NOMO-1 treated with DMSO at 0.1 percent for 48 hours (cell line): ENCODE measurements at regions not wholly inside any gene's neighbourhood (a gene's known extent, or its start where the extent isn't known, plus 50 kb on each side); places are given as distances from the start of the nearest gene placed in this dataset.
"Not testable (repeated sequence)": the region's sequence is repeated elsewhere in the genome, so short reads cannot be mapped to it uniquely, and the experiment has no call there.

Experiments used
- DNase-seq: peaks from one replicate; lab custom pipeline; 2025; ENCODE audit not compliant: unreplicated experiment; lab: John Stamatoyannopoulos, UW

- no peak for DNase-seq
Observed at GRCh38 chr15:62218841-62219240, 53.8 kb upstream of the C2CD4B start.

- DNase-seq, result no peak
Observed at GRCh38 chr15:62219799-62220198, 54.7 kb upstream of the C2CD4B start.

- no peak for DNase-seq
Observed at GRCh38 chr15:62223020-62223419, 57.9 kb upstream of the C2CD4B start.

DNA sequence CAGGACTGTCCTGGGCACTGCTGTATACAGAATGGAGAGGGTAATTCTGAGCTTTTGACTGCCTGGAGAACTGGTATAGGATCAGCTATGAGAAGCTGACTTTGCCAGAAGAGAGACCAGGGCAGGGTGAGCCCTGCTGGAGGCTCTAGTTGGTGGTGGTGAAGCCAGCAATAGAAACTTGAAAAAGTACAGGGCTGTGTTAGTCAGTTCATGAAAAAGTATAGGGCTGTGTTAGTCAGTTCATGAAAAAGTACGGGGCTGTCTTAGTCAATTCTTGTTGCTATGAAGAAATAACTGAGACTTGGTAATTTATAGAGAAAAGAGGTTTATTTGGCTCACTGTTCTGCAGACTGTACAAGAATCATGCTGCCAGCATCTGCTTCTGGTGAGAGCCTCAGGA lies 63.5 kb upstream of the C2CD4B start:
- no peak for DNase-seq

DNA sequence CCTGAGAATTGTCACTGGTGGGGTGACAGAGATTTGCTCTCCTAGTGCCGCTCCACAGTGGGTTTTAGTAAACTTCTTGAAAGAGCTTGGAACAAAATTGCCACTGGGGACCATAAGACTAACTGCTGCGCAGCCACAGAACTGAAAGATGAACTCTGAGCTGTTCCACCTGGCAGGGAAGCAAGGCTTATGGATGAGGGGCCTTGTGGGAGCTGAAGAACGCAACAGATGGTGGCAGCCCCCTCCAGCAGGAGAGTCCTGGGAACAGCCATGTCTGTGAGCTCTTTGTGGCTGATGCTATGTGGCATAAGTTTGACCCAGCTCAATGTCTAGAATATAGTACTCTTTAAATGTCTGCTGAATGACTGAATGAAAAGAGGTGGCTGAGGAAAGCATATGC lies 66.8 kb upstream of the C2CD4B start:
- no peak for DNase-seq

- DNase-seq, result no peak
Observed at GRCh38 chr15:62240121-62241096, 75.3 kb upstream of the C2CD4B start.

DNA sequence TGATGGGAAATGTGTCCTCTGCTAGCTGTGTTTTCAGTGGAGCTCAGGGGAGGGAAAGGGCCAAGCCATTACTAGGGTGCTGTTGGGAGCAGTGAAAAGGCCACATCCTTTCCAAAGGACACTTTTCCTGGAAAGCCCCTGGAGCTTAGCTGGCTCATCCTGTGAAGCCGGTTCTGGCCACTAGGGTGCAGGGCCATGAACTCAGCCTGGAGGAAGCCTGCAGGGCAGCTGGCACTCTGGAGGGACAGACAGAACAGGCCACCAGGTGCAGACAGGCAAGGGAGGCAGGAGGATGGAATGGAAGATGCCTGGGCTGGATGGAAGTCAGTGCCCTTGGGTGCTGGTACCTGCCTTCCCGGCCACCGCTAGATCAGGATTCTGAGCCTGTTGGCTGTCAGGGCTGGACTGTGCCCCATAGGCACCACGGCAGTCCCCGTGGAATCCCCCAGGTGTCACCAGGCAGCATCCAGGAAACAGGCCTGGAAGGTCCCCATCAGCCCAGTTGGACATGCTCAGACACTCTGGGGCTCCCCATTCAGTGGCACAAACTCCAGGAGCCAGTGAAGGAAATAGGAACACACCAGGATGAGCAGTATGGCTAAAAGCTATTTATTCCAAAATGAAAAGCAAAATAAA lies 76.2 kb upstream of the C2CD4B start:
- DNase-seq, result no peak

DNA sequence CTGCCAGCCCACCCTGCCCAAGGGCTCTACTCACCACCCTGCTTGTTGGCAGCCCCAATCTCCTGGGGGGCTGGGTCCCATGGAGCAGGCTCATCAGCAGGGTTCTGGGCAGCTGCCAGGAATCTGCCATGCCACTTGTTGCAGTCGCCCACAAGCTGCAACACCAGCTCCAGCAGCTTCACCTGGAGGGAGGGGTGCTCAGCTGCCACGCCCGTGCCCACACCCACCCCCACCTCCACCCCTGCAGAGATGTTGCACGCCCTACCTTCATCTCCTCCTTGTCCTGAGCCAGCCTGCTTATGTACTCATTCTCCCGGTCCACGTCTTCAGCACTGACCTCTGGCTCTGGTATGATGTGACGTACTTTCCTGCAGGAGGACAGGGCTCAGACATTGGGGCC lies 77.9 kb upstream of the C2CD4B start:
- DNase-seq, result no peak

GRCh38 chr15:62244762-62245161 lies 79.7 kb upstream of the C2CD4B start:
- DNase-seq, result no peak

DNA sequence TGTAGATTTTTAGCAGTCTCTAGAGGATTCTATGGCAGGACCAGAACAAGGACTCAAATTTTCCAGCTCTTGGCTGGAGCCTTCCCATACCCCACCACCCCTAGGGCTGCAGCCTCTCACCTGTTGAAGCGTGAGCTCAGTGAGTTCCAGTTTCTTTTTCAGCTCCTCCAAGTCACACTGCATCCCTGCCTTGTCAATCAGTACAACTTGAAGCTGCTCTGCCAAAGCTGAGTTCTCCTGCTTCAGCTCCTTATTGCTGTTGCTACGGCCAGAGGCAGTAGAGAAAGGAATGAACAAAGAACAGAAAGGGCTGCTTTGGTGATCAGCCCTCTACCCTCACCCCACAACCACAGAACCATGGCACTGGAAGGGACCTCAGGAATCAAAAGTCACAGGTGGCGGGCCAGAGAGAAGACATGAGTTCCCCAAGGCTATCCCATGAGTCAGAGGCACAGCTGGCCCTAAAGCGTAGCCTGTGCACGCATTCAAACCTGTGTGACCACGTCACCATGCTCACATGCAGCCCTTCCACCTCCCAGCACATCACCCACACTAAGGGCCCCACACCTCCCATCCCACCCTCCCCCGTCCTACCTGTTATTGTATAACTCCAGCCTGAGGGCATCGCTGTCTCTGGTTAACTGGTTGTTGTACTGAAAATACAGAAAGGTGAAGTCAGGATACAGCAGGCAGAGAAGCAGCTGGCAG lies 83.3 kb upstream of the C2CD4B start:
- DNase-seq, result no peak

DNA sequence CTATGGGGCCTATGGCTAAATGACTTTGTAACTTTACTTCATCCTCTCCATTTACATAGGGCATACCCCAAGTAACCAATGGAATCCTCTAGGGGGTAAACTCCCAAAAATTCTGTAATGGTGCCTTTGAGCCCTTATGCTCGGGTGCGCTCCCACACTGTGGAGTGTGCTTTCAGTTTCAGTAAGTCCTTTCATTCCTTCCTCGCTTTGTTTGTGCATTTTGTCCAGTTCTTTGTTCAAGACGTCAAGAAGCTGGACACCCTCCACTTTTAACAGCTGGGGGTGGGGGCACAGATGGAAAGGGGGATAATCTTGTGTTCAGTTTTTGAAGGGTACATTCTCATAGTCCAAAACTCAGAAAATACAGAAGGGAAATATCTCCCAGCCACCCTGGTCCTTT lies 84.4 kb upstream of the C2CD4B start:
- DNase-seq, result no peak

DNA sequence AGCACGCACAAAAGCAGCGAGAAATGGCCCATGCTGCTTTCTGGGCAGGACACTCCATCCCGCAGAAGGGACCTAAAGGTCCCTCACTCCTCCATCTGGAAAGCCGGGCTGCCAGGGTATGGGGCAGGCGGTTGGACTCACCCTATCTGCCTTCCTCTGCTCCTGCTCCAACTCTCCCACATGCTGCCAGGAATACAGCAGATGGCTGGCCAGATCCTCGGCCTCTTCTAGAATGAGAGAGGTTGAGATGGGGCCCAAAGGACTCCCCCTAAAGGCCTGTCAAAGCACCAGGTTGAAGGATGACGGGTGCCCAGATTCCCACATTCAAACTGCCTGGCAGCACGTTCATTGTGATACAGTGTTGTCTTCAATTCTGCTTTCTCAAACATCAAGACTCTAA lies 85.1 kb upstream of the C2CD4B start:
- no peak for DNase-seq

- DNase-seq, result no peak
Observed at GRCh38 chr15:62250978-62251377, 85.9 kb upstream of the C2CD4B start.

DNA sequence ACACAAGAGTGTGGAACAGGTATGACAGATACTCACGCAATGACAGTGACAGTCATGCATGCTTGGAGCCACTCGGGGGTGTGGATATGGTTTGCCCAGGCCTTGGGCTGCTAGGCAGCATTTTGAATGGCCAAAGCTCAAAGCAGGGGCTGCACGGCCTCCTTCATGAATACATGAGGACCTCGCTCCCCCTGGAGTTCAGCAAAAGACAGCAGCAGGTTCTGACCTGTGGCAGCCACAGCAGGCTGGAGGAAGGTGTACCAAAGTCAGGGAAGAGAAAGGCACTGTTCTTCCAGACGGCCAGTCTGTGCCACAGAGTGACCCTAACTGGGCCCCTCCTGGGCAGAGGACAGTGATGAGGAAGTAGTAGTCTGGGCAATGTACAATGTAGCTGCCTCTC lies 88.2 kb upstream of the C2CD4B start:
- no peak for DNase-seq

DNA sequence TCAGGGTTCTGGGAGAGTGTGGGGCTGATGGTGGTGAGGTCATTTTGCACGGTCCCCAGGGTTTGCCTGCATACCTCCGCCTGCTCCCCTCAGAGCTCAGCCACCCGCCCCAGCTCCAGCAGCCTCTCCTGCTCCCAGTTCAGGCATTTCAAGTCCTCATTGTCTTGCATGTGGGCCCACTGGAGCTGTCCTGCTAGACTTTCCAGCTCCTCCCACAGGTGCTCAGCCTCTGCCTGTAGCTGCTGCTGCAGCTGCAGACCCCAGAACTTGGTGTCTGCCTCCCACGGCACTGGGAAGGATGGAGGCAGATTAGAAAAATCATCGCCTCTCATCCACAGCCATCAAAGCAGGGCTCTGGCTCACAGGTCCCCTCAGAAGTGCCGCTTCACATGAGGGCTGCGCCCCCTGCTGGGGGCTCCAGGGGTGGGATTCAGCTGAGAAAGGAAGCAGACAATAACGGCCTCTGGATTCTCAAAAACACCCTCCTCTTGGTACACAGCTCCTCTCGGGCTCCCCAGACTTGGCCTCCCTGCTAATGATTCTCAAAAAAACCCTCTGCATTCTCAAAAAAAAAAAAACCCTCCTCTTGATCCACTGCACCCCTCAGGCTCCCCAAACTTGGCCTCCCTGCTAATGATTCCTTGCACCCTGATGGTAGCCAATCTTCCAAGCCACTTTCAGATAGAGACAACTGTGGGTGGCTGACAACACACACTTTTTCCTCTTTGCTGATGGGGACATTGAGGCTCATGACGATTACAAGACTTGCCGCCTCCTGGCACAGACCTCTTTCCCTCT lies 89.3 kb upstream of the C2CD4B start:
- peak; percentile 33 for DNase-seq

DNA sequence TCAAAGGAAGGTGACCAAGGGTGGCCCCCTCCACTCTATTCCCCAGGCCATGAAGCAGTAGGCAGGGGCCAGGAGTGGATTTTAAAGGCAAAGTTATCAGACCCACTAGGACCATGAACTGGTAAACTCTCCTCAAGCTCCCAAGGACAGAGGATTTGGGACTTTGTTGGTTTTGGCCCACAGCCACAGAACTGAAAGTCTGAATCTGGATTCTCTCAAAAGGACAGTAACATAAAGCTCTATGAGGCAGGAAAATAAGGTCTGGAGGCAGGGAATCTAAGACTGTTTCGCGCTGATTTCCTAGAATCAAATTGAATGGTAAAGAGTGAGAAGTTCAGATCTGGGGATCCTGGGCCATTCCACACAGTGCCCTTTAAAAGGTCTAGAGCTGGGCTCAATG lies 91.3 kb upstream of the C2CD4B start:
- DNase-seq, result not testable (repeated sequence)

DNA sequence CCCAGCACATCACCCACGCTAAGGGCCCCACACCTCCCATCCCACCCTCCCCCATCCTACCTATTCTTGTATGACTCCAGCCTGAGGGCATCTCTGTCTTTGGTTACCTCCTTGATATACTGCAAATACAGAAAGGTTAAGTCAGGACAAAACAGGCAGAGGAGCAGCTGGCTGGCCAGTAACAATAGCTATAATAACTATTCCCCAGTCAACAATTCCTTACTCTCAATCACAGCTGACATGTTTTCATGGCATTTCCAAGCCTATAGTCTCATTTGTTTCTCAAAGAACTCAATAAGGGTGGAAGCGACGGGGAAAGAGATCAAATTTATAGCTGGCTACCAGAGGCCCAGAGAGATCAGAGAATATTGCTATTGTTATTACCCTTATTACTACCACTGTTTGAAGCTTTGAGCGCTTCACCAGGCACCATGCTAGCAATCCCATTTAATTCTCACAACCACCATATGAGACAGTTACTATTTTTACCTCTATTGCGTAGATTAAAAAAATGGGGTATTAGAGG lies 93.0 kb upstream of the C2CD4B start:
- no peak for DNase-seq

GRCh38 chr15:62262305-62262941 lies 97.3 kb upstream of the C2CD4B start:
- DNase-seq, result no peak

- DNase-seq, result no peak
Observed at GRCh38 chr15:62264196-62264595, 99.1 kb upstream of the C2CD4B start.

GRCh38 chr15:62269504-62269903 lies 104.4 kb upstream of the C2CD4B start:
- no peak for DNase-seq
